K562 (cell line): ENCODE measurements at regions not wholly inside any gene's neighbourhood (a gene's known extent, or its start where the extent isn't known, plus 50 kb on each side); places are given as distances from the start of the nearest gene placed in this dataset.

Experiments
- ATAC-seq: fragments of 200-7000 bp; cut with Tn5 transposase; 3 replicates; pipeline ENCODE4 v1.9.1; 2020; ENCODE audit warnings: moderate library complexity
- BruUV-seq: library from RNA; stranded (reverse); fragments of 400-500 nt; replicated peaks from 2 replicates; lab custom pipeline; 2021; lab: Mats Ljungman, UMichigan
- CTCF ChIA-PET: fragments of 300-600 bp; formaldehyde crosslinking; extraction: SDS; loops from one replicate; lab custom pipeline; 2021; ENCODE audit warnings: low intra/inter-chr PET ratio; lab: Yijun Ruan, JAX
- POLR2A ChIA-PET: fragments of 300-600, 350-650 bp; sonication (Branson Sonifier 250); formaldehyde crosslinking; extraction: SDS; loops from one replicate; lab custom pipeline; 2021; ENCODE audit warnings: antibody characterized with exemption, inconsistent platforms; lab: Yijun Ruan, JAX
- DNase-seq, 4 experiments: peaks; one replicate each; pipeline versions ENCODE4 v3.0.0 to v3.0.0-alpha.2; 2011 to 2018; ENCODE audit warnings: low spot score in 3 of 4, mixed read lengths in 3 of 4; ENCODE audit errors: extremely low read depth in 1 of 4
- FAIRE-seq: peaks from 2 replicates; lab custom pipeline; 2011; peaks lifted over from hg19 to GRCh38; lab: Jason Lieb, UNC
- H2AFZ ChIP-seq: 2 replicates; pipeline ENCODE4 v1.6.0; 2011; ENCODE audit warnings: low read depth, low read length, control low read depth, inconsistent platforms
- H3K27ac ChIP-seq: fragments of 200-600 bp; 3 replicates; pipeline ENCODE4 v1.8.0; 2011; ENCODE audit warnings: low read depth, mild to moderate bottlenecking, control low read depth, inconsistent platforms, low read length, moderate library complexity, mixed read lengths; ENCODE audit errors: extremely low read depth
- H3K27me3 ChIP-seq, 2 experiments: fragments of 300-600 bp in 1 of 2; 2 replicates in 1 of 2; 3 replicates in 1 of 2; pipeline versions ENCODE4 v1.6.0 to v1.8.0; 2011; ENCODE audit warnings: inconsistent platforms in 2 of 2, low read length in 2 of 2, mild to moderate bottlenecking in 1 of 2, mixed read lengths in 1 of 2, moderate library complexity in 1 of 2; ENCODE audit not compliant: control insufficient read depth in 2 of 2, insufficient read depth in 2 of 2
- H3K36me3 ChIP-seq: fragments of 300-600 bp; 3 replicates; pipeline ENCODE4 v1.8.0; 2011; ENCODE audit warnings: mild to moderate bottlenecking, low read length, inconsistent platforms; ENCODE audit not compliant: control insufficient read depth, insufficient read depth
- H3K4me1 ChIP-seq, 2 experiments: fragments of 200-600 bp in 1 of 2; replicated peaks in 1 of 2; 2 replicates in 1 of 2; 3 replicates in 1 of 2; pipeline versions ENCODE4 v1.5.1 to v1.8.0; 2011; ENCODE audit warnings: inconsistent platforms in 2 of 2, low read length in 2 of 2, mild to moderate bottlenecking in 1 of 2, mixed read lengths in 1 of 2, moderate library complexity in 1 of 2; ENCODE audit not compliant: control insufficient read depth in 2 of 2, insufficient read depth in 2 of 2
- H3K4me2 ChIP-seq: 2 replicates; pipeline ENCODE4 v1.6.1; 2011; ENCODE audit warnings: low read length, control low read depth, inconsistent platforms, mixed read lengths; ENCODE audit not compliant: insufficient read depth
- H3K4me3 ChIP-seq: fragments of 200-600 bp; sonication (generic), shearing (Covaris generic); 2 replicates; pipeline ENCODE4 v1.5.1; 2016; ENCODE audit warnings: control low read depth, inconsistent platforms
- H3K79me2 ChIP-seq: fragments of 200-600 bp; 3 replicates; pipeline ENCODE4 v1.8.0; 2011; ENCODE audit warnings: low read length, inconsistent platforms; ENCODE audit not compliant: control insufficient read depth, insufficient read depth
- H3K9ac ChIP-seq, 2 experiments: 2 replicates each; pipeline versions ENCODE4 v1.6.0 to v1.6.1; 2011; ENCODE audit warnings: low read depth in 2 of 2, low read length in 2 of 2, control low read depth in 1 of 2, inconsistent platforms in 1 of 2, mild to moderate bottlenecking in 1 of 2, mixed read lengths in 1 of 2; ENCODE audit not compliant: insufficient read depth in 1 of 2
- H3K9me1 ChIP-seq: one replicate; pipeline ENCODE4 v1.6.0; 2011; ENCODE audit warnings: inconsistent platforms, mild to moderate bottlenecking, low read length, moderate library complexity; ENCODE audit not compliant: control insufficient read depth, insufficient read depth
- H3K9me3 ChIP-seq: replicated peaks from 2 replicates; pipeline ENCODE4 v1.5.1; 2011; ENCODE audit warnings: low read depth, low read length, inconsistent platforms; ENCODE audit not compliant: control insufficient read depth, insufficient read depth
- H4K20me1 ChIP-seq: replicated peaks from 2 replicates; pipeline ENCODE4 v1.6.1; 2011; ENCODE audit warnings: low read length, inconsistent platforms, mixed read lengths; ENCODE audit not compliant: control insufficient read depth, insufficient read depth
- ATF6 ChIP-seq: sonication (generic); formaldehyde crosslinking; IDR thresholded peaks from 2 replicates; pipeline ENCODE4 v1.4.0; 2020; ENCODE audit warnings: mild to moderate bottlenecking, missing genetic modification reagents
- CBX8 ChIP-seq: fragments of 200-600 bp; sonication (generic); IDR thresholded peaks from 2 replicates; pipeline ENCODE4 v1.6.1; 2012; ENCODE audit warnings: borderline replicate concordance, mixed run types, low read depth, mild to moderate bottlenecking, moderate library complexity, mixed read lengths, low read length, control low read depth, inconsistent platforms; ENCODE audit not compliant: poor library complexity, severe bottlenecking; ENCODE audit errors: extremely low read depth
- ID3 ChIP-seq, 2 experiments: fragments of 250-450 bp in 1 of 2; fragments of 450-650 bp in 1 of 2; sonication (Bioruptor Pico) in 1 of 2; IDR thresholded peaks; 2 replicates each; pipeline versions ENCODE4 v1.6.1 to v1.8.0; 2016 to 2021; ENCODE audit warnings: mild to moderate bottlenecking in 2 of 2, moderate library complexity in 2 of 2, missing compliant biosample characterization in 1 of 2, missing genetic modification characterization in 1 of 2
- IFI16 ChIP-seq: fragments of 250-450 bp; sonication (Bioruptor Pico); IDR thresholded peaks from 2 replicates; pipeline ENCODE4 v2.1.2; 2022; ENCODE audit warnings: mild to moderate bottlenecking, inconsistent platforms
- MECOM ChIP-seq: fragments of 250-450 bp; sonication (Bioruptor Pico); IDR thresholded peaks from 2 replicates; pipeline ENCODE4 v1.8.0; 2022; ENCODE audit warnings: inconsistent platforms
- MTF1 ChIP-seq: fragments of 250-450 bp; sonication (Bioruptor Pico); IDR thresholded peaks from 2 replicates; pipeline ENCODE4 v1.9.0; 2021; ENCODE audit warnings: moderate library complexity, mild to moderate bottlenecking, inconsistent platforms, borderline replicate concordance
- POU5F1 ChIP-seq: fragments of 150-350 bp; IDR thresholded peaks from 2 replicates; pipeline ENCODE4 v1.6.1; 2014; ENCODE audit warnings: borderline replicate concordance, low read length, low read depth, mild to moderate bottlenecking; ENCODE audit not compliant: partially characterized antibody
- RAD51 ChIP-seq: fragments of 450-650 bp; IDR thresholded peaks from 2 replicates; pipeline ENCODE4 v1.7.1; 2016; ENCODE audit warnings: low read depth, mild to moderate bottlenecking, borderline replicate concordance
- TCF7L2 ChIP-seq: fragments of 150-350 bp; IDR thresholded peaks from 2 replicates; pipeline ENCODE4 v1.6.1; 2016; ENCODE audit warnings: low read depth, mild to moderate bottlenecking, low read length, moderate library complexity
- TFE3 ChIP-seq: fragments of 450-650 bp; formaldehyde crosslinking; IDR thresholded peaks from 2 replicates; pipeline ENCODE4 v1.4.0; 2020; ENCODE audit warnings: mild to moderate bottlenecking, mixed read lengths
- ZHX1 ChIP-seq: fragments of 150-350 bp; conservative IDR thresholded peaks from 2 replicates; pipeline ENCODE4 v1.6.1; 2014; ENCODE audit warnings: low read length
- ZNF121 ChIP-seq: sonication (generic); formaldehyde crosslinking; conservative IDR thresholded peaks from 2 replicates; pipeline ENCODE4 v1.8.0; 2022; ENCODE audit warnings: missing genetic modification reagents
- WGBS: fragments of 100-300 bp; shearing (Covaris generic); methylation state at CpG from one replicate; pipeline ENCODE4 v1.1.6; 2016; ENCODE audit warnings: low coverage, mixed read lengths; ENCODE audit not compliant: insufficient coverage; ENCODE audit errors: missing lambda C conversion rate; 5-methylcytosine and 5-hydroxymethylcytosine counted together
- in situ Hi-C: fragments of 300-500 bp; cut with MboI; formaldehyde crosslinking; loops from 4 replicates; pipeline ENCODE4 v1.15.0; 2018; ENCODE audit warnings: inconsistent platforms, mixed read lengths
- intact Hi-C: fragments of 100-400 bp; cut with micrococcal nuclease; formaldehyde crosslinking; loops from 2 replicates; pipeline ENCODE4 v1.14.2; 2022

- FAIRE-seq, result no peak
Observed at GRCh38 chr7:65295409-65295808, 78.2 kb upstream of the ZNF92 start.

More at GRCh38 chr7:65295409-65295808, 78.2 kb upstream of the ZNF92 start:
- TF ChIP-seq ZHX1 (no peak), TCF7L2 (no peak), ID3 (CRISPR knock-in tag; IDR thresholded peaks at IDR 0.05) (no peak), ID3 (tag; IDR thresholded peaks at IDR 0.05) (no peak), TFE3 (CRISPR knock-in tag) (no peak), ZNF121 (CRISPR knock-in tag) (no peak), MECOM (CRISPR knock-in tag) (no peak), IFI16 (CRISPR knock-in tag) (no peak), MTF1 (no peak), RAD51 (no peak), POU5F1 (no peak), ATF6 (CRISPR knock-in tag) (no peak), CBX8 (no peak)
- TF ChIP-seq, all 486 proteins: peak for 0
- no peak overlapping the region for H3K4me3 ChIP-seq
- H2AFZ ChIP-seq, result no peak overlapping the region
- no peaks in the 10 kb centered on the region; a peak in 1 of 5 replicates for H3K4me1 ChIP-seq
- H3K9ac ChIP-seq, result no peak overlapping the region
- intact Hi-C loops (no loop called here), in situ Hi-C loops (no loop called here)
- H3K36me3 ChIP-seq, result no peaks in the 10 kb centered on the region
- no peaks in the 10 kb centered on the region for H3K79me2 ChIP-seq
- H4K20me1 ChIP-seq, result no peaks in the 10 kb centered on the region
- no peaks in the 10 kb centered on the region for H3K9me1 ChIP-seq
- no peak overlapping the region for H3K27ac ChIP-seq
- no peak for DNase-seq
- no TSS peak for BruUV-seq
- no peak for ATAC-seq
- no peaks in the 10 kb centered on the region for H3K27me3 ChIP-seq
- 9% methylated on average over 2 of the region's 2 CpGs for WGBS
- ChIA-PET CTCF (no interaction called here), POLR2A (interaction anchor here (1.5 kb wide), 1 partner anchor 9 kb away, joined by 3 read pairs; no protein-coding TSS in a partner anchor)
- H3K4me2 ChIP-seq, result no peak overlapping the region
- no peaks in the 10 kb centered on the region for H3K9me3 ChIP-seq
